ENCODE measurements at regions not wholly inside any gene's neighbourhood (a gene's known extent, or its start where the extent isn't known, plus 50 kb on each side); places are given as distances from the start of the nearest gene placed in this dataset.

- H3K27ac Mint-ChIP-seq = no peak overlapping the region
- no peak for ATAC-seq
- DNase-seq (ENCODE audit: low spot score in 2 of 2) = no peak
- H3K36me3 Mint-ChIP-seq = no peaks in the 10 kb centered on the region
- no peaks in the 10 kb centered on the region for H3K9me3 Mint-ChIP-seq
Measured at GRCh38 chr4:31111790-31112189, 391.6 kb downstream of the PCDH7 start.

- Mint-ChIP-seq H3K36me3 (no peaks in the 10 kb centered on the region), H3K9me3 (no peaks in the 10 kb centered on the region), H3K27ac (no peak overlapping the region)
- no peak for ATAC-seq
- DNase-seq (ENCODE audit: low spot score in 2 of 2) = no peak
Measured at GRCh38 chr4:31114816-31115215, 394.6 kb downstream of the PCDH7 start.

GRCh38 chr4:31124008-31124585 lies 403.9 kb downstream of the PCDH7 start:
- DNase-seq (ENCODE audit: low spot score in 2 of 2) (no peak), ATAC-seq (no peak)
- H3K9me3 Mint-ChIP-seq = peaks cover 13 to 14% of the 10 kb centered on the region in 2 donors
- no peak overlapping the region for H3K27ac Mint-ChIP-seq
- H3K36me3 Mint-ChIP-seq = peaks cover 0 to 4% of the 10 kb centered on the region in 2 donors

GRCh38 chr4:31125061-31125460 lies 404.9 kb downstream of the PCDH7 start:
- peaks cover 0 to 4% of the 10 kb centered on the region in 2 donors for H3K36me3 Mint-ChIP-seq
- H3K27ac Mint-ChIP-seq = no peak overlapping the region
- H3K9me3 Mint-ChIP-seq = peaks cover 15 to 16% of the 10 kb centered on the region in 2 donors
- no peak for DNase-seq (ENCODE audit: low spot score in 2 of 2)
- ATAC-seq = no peak

- DNase-seq (ENCODE audit: low spot score in 2 of 2) (no peak), ATAC-seq (no peak)
- peaks cover 15 to 16% of the 10 kb centered on the region in 2 donors for H3K9me3 Mint-ChIP-seq
- no peak overlapping the region for H3K27ac Mint-ChIP-seq
- peaks cover 0 to 4% of the 10 kb centered on the region in 2 donors for H3K36me3 Mint-ChIP-seq
Measured at GRCh38 chr4:31125496-31125895, 405.3 kb downstream of the PCDH7 start.

GRCh38 chr4:31126881-31127398 lies 406.8 kb downstream of the PCDH7 start:
- no peak overlapping the region for H3K27ac Mint-ChIP-seq
- peaks cover 0 to 4% of the 10 kb centered on the region in 2 donors for H3K36me3 Mint-ChIP-seq
- DNase-seq (ENCODE audit: low spot score in 2 of 2) (no peak), ATAC-seq (no peak)
- peaks cover 20 to 21% of the 10 kb centered on the region in 2 donors for H3K9me3 Mint-ChIP-seq

GRCh38 chr4:31130930-31131329 lies 410.8 kb downstream of the PCDH7 start:
- H3K27ac Mint-ChIP-seq = no peak overlapping the region
- ATAC-seq = no peak
- H3K36me3 Mint-ChIP-seq = no peaks in the 10 kb centered on the region

GRCh38 chr4:31134720-31135119 lies 414.6 kb downstream of the PCDH7 start:
- no peak overlapping the region for H3K27ac Mint-ChIP-seq
- peaks cover 5 to 11% of the 10 kb centered on the region in 2 donors for H3K9me3 Mint-ChIP-seq
- no peaks in the 10 kb centered on the region for H3K36me3 Mint-ChIP-seq
- no peak for ATAC-seq
- DNase-seq (ENCODE audit: low spot score in 2 of 2) = no peak

More at GRCh38 chr4:31130930-31131329, 410.8 kb downstream of the PCDH7 start:
- H3K9me3 Mint-ChIP-seq = peaks cover 13 to 20% of the 10 kb centered on the region in 2 donors
- DNase-seq (ENCODE audit: low spot score in 2 of 2) = no peak

- no peak overlapping the region for H3K27ac Mint-ChIP-seq
- H3K36me3 Mint-ChIP-seq = no peaks in the 10 kb centered on the region
- no peak for DNase-seq (ENCODE audit: low spot score in 2 of 2)
- ATAC-seq = no peak
- peaks cover under 1 to 8% of the 10 kb centered on the region in 2 donors for H3K9me3 Mint-ChIP-seq
Measured at GRCh38 chr4:31139767-31140166, 419.6 kb downstream of the PCDH7 start.

GRCh38 chr4:31141095-31141831 lies 421.1 kb downstream of the PCDH7 start:
- Mint-ChIP-seq H3K27ac (no peak overlapping the region), H3K36me3 (no peaks in the 10 kb centered on the region), H3K9me3 (peaks cover 3 to 8% of the 10 kb centered on the region in 2 donors)
- ATAC-seq (no peak), DNase-seq (ENCODE audit: low spot score in 2 of 2) (no peak)

- DNase-seq (ENCODE audit: low spot score in 2 of 2) (no peak), ATAC-seq (no peak)
Measured at GRCh38 chr4:31141832-31142142, 421.6 kb downstream of the PCDH7 start.

GRCh38 chr4:31146366-31146765 lies 426.2 kb downstream of the PCDH7 start:
- ATAC-seq = no peak
- H3K9me3 Mint-ChIP-seq = peaks cover 6 to 16% of the 10 kb centered on the region in 2 donors

More at GRCh38 chr4:31141832-31142142, 421.6 kb downstream of the PCDH7 start:
- H3K9me3 Mint-ChIP-seq = peaks cover 6 to 12% of the 10 kb centered on the region in 2 donors
- H3K27ac Mint-ChIP-seq = no peak overlapping the region
- H3K36me3 Mint-ChIP-seq = no peaks in the 10 kb centered on the region

GRCh38 chr4:31148990-31149389 lies 428.8 kb downstream of the PCDH7 start:
- H3K36me3 Mint-ChIP-seq = no peaks in the 10 kb centered on the region
- ATAC-seq (no peak), DNase-seq (ENCODE audit: low spot score in 2 of 2) (no peak)
- H3K9me3 Mint-ChIP-seq = peaks cover 10 to 18% of the 10 kb centered on the region in 2 donors
- H3K27ac Mint-ChIP-seq = no peak overlapping the region

More at GRCh38 chr4:31146366-31146765, 426.2 kb downstream of the PCDH7 start:
- no peak overlapping the region for H3K27ac Mint-ChIP-seq
- DNase-seq (ENCODE audit: low spot score in 2 of 2) = no peak
- no peaks in the 10 kb centered on the region for H3K36me3 Mint-ChIP-seq

- Mint-ChIP-seq H3K9me3 (peaks cover 8% of the 10 kb centered on the region in 2 donors), H3K27ac (no peak overlapping the region), H3K36me3 (no peaks in the 10 kb centered on the region)
- DNase-seq (ENCODE audit: low spot score in 2 of 2) = no peak
- no peak for ATAC-seq
Measured at GRCh38 chr4:31156221-31156620, 436.1 kb downstream of the PCDH7 start.

GRCh38 chr4:31160146-31160545 lies 440.0 kb downstream of the PCDH7 start:
- H3K36me3 Mint-ChIP-seq = no peaks in the 10 kb centered on the region
- DNase-seq (ENCODE audit: low spot score in 2 of 2) = no peak
- no peak for ATAC-seq
- H3K9me3 Mint-ChIP-seq = peaks cover 3 to 4% of the 10 kb centered on the region in 2 donors
- H3K27ac Mint-ChIP-seq = no peak overlapping the region

- Mint-ChIP-seq H3K9me3 (peaks cover 18% of the 10 kb centered on the region in 2 donors), H3K36me3 (no peaks in the 10 kb centered on the region), H3K27ac (no peak overlapping the region)
- no peak for DNase-seq (ENCODE audit: low spot score in 2 of 2)
- no peak for ATAC-seq
Measured at GRCh38 chr4:31169846-31170245, 449.7 kb downstream of the PCDH7 start.

GRCh38 chr4:31171362-31171761 lies 451.2 kb downstream of the PCDH7 start:
- DNase-seq (ENCODE audit: low spot score in 2 of 2) = no peak
- H3K36me3 Mint-ChIP-seq = no peaks in the 10 kb centered on the region
- H3K9me3 Mint-ChIP-seq = peaks cover 13 to 14% of the 10 kb centered on the region in 2 donors
- ATAC-seq = no peak
- H3K27ac Mint-ChIP-seq = no peak overlapping the region

Data from activated naive CD4-positive, alpha-beta T cell treated with anti-CD3 and anti-CD28 coated beads, Interleukin-2, amount 50 U/mL, for 72 hours (primary cell).